SU-DHL-6 (cell line): ENCODE measurements at regions not wholly inside any gene's neighbourhood (a gene's known extent, or its start where the extent isn't known, plus 50 kb on each side); places are given as distances from the start of the nearest gene placed in this dataset.

Experiments
- CTCF ChIP-seq: fragments of 200-600 bp; sonication (generic); IDR thresholded peaks from one replicate; pipeline ENCODE4 v1.5.1; 2017; ENCODE audit warnings: antibody characterized with exemption, mild to moderate bottlenecking, low read length, moderate library complexity; ENCODE audit not compliant: insufficient read depth, poor library complexity, severe bottlenecking
- EZH2phosphoT487 ChIP-seq: fragments of 200-600 bp; sonication (generic), shearing (Covaris generic); conservative IDR thresholded peaks from 2 replicates; pipeline ENCODE4 v1.6.1; 2018; ENCODE audit warnings: mild to moderate bottlenecking, antibody characterized with exemption, low read length, moderate library complexity, mixed read lengths

GRCh38 chr3:106715286-106715685 is 662.0 kb upstream of the CCDC54 start:
- TF ChIP-seq CTCF (no peak), EZH2phosphoT487 (no peak)
